WTC11 (cell line): ENCODE measurements at regions not wholly inside any gene's neighbourhood (a gene's known extent, or its start where the extent isn't known, plus 50 kb on each side); places are given as distances from the start of the nearest gene placed in this dataset.

ENCODE experiments used
- CREB1 ChIP-seq: sonication (generic); formaldehyde crosslinking; IDR thresholded peaks from 2 replicates; pipeline ENCODE4 v1.8.0; 2023; ENCODE audit warnings: mild to moderate bottlenecking, missing genetic modification reagents
- SP1 ChIP-seq: sonication (generic); formaldehyde crosslinking; conservative IDR thresholded peaks from 2 replicates; pipeline ENCODE4 v1.8.1; 2022; ENCODE audit warnings: missing genetic modification reagents

- TF ChIP-seq SP1 (CRISPR knock-in tag) (no peak), CREB1 (CRISPR knock-in tag) (no peak)
Measured at GRCh38 chr4:173590697-173591096, 60.7 kb upstream of the HAND2 start.
